ENCODE measurements at regions not wholly inside any gene's neighbourhood (a gene's known extent, or its start where the extent isn't known, plus 50 kb on each side); places are given as distances from the start of the nearest gene placed in this dataset.

DNA sequence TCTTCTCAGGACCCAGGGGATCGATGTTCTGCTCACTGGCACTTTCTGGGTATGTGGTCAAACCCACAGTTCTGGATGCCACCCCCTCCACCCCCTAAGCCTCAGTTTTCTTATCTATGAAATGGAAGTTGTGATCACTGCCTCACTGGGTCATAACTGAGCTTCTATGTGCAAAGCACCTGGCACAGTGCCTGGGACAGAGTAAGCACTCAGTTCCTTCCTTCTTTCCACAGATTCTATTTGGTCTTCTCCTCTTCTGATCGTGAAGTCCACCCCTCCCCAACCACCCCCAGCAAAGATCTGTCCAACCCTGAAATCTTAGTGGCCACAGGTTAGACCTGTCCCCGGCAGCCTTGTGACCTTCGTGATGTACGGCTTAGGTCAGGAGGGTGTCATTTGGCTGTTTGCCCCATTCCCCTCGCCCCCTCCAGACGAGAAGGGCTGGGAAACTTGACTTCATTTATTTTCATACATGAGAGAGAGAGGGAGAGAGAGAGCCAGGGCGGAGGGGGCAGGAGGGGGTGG is 181.4 kb downstream of the FGF18 start:
- DNase-seq, result peak in 1 of 58 donors; percentile 3

DNA sequence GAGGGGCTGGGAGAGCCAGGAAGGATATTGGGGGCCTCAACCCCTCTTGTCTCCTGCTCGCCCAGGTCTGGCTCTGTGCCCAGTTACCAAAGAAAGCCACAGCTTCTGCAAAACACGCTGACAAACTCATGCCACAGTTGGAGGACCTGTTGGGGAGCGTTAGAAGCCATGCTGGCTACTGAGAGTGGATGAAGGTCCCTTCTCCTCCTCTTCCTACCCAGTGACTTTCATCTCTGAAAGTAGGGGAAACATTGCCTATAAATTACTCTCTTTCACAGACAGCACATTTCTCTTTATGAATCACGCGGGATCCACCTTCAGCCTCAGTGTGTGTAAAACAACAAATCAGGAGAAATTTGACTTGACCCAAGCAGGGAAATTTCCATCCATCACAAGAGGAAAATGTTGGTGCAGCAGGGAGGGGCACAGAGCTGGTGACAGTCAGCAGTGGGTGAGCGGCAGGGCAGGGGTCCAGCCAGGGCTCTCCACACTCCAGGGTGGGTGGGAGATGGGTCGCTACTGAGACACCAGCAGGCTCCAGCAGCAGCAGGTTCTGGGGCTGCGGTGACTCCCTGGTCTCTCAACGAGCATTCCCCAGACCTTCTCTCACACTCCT is 181.9 kb downstream of the FGF18 start:
- peak in 1 of 58 donors; percentile 15 for DNase-seq

DNA sequence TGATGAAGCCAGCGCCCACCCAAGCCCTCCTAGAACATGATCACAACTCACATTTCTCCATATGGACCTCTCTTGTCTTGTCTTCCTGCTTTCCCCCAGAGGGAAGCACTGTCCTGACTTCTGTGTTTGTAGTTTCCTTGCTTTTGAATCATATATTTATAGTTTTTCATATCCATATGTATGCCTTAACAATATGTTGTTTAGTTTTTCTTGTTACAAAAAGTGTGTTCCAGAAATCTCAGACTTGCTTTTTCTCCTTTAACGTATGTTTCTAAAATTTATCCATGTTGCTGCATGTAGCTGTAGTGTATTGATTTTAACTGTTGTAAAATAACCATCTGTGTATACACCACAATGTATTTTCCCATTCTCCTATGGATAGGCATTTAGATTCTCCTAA is 182.0 kb upstream of the SMIM23 start:
- no peak for DNase-seq

GRCh38 chr5:171604195-171604594 is 181.4 kb upstream of the SMIM23 start:
- no peak for DNase-seq

DNA sequence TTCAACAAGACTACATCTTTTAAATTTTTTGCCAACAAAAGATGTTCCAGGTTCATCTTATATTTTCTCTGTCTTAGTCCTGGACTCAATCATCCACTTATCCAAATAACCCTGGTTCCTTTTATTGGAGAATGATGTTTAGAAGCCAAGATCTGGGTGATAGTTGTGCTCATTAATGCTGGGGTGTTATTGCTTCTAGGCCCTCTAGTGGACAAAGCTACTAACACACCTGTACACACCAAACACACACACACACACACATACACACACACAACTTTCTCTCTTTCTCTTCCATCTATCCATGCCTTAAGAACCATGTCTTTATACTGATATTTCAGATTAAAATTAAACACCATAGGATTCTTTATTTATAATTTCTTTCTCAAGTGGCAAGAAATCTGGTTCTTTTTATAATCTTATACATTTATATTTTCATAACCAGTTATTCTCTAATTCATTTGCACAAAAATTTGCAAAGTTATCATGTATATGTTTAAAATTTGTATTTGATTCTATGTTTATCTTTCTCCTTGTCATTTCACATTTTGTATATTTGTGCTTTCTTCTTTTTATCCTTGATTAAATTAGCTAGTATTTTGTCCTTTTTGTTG is 179.1 kb upstream of the SMIM23 start:
- no peak for DNase-seq

GRCh38 chr5:171607863-171608262 is 177.8 kb upstream of the SMIM23 start:
- no peak for DNase-seq

DNA sequence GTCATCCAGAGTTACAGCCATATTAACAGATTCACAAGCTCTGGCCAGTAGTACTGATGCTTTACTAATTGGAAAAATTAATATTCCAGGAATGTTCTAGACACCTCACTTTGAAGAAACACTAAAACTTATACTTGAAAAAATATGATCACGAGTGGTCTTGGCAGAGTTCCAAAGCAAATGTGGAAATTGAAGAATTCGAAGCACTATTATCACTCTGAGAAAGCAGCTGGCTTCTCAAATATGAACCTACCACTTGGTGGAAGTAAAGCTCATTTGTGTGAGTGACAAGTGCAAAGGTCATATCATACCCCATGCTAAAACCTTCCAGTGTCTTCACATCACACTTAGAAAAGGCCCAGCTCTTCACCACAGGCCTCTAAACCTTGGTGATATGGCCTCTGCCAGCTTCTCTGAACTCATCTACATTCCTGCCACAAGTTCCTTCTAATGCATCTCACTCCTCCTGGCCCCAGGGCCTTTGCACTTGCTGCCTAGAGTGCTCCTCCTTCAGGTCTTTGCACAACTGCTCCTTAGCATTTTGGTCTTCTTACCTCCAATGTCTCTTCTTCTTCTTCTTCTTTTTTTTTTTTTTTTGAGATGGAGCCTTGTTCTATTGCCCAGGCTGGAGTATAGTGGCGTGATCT is 175.7 kb upstream of the SMIM23 start:
- no peak for DNase-seq

DNA sequence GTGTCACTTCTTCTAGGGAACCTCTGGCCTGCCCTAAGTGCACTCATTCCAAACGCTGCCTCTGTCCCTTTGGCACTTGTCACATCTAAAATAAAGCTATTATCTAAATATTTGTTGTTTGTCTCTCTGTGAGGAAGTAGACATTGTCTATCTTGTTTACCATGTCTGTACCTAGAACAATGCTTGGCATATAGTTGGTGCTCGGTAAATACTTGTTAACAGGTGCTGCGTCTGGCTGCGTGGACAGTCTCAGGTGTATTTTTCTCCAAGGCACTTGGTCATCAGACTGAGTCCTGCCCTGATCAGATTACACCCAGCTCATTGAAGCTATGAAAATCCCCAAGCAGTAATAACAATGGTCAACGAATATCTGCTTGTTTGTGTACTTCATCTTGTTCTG is 174.9 kb upstream of the SMIM23 start:
- DNase-seq, result no peak

DNA sequence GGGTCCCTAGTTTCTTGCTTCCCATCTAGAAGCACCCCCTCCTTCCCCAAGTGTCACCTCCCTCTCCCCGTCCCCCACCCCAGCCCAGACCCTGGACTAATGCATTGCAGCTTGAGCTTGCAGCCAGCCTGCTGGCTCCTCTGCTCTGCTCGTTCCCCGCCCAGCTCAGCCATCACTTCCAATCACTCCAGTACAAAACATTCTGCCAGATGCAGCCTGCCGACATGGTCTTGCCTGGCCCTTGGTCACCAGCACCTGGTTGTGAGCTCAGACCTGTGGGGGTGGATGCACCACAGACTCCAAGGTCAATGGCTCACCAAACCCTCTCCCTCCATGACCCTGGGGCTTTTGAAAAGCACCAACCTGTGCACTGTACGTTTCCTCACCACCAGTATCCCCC is 172.9 kb upstream of the SMIM23 start:
- DNase-seq, result no peak

DNA sequence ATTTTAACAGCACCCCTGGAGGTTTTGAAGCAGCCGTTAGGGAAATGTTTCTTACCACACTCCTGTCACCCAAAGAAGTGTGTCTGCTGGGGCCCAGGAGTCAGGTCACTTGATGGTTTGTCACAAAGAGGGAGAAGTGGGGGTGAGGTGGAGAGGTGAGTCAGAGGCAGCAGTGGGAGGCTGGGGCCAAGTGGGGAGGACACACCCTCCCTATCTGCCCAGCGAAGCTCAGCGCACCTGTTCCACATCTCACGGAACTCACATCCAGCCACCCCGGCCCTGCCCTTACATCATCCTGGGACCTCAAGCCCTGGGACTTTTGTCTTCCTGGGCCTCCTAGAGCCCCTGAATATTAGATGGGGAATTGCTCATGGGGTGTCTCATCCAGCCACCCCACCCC is 171.1 kb upstream of the SMIM23 start:
- no peak for DNase-seq

DNA sequence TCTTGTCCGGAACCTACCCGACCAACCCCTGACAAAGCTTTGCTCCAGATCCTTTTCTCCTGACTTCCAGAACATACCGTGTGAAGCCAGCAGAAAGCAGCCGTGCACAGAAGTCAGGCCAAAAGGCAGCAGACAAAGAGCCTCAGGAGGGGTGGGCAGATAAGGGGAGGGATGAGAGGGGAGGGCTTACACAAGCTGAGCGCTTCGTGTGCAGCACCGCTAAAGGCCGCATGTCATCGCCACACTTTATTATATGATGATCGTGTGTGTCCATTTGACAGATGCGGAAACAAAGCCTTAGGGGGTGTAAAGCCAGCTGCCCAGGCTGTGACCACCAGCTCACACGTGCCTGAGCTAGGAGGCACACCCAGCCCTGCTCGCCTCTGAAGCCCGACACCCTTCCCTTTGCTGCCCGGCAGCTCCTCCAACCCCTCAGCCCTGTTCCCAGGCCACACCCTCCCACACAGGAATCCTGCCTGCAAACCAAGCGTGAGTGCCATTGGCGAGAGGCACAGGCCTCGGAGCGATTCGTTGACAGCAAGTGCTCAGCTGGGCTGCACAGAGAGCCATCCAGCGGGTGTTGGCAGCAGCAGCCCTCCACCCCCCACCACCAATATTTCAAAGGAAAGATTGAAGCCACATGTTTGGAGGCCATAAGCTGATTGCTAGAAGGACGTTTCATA is 170.5 kb upstream of the SMIM23 start:
- no peak for DNase-seq

GRCh38 chr5:171615705-171616640 is 169.6 kb upstream of the SMIM23 start:
- DNase-seq, result no peak

GRCh38 chr5:171617266-171617665 is 168.4 kb upstream of the SMIM23 start:
- no peak for DNase-seq

- no peak for DNase-seq
Observed at GRCh38 chr5:171617817-171618591, 167.6 kb upstream of the SMIM23 start.

GRCh38 chr5:171619196-171619595 is 166.4 kb upstream of the SMIM23 start:
- DNase-seq, result no peak

GRCh38 chr5:171619744-171620143 is 165.9 kb upstream of the SMIM23 start:
- no peak for DNase-seq

DNA sequence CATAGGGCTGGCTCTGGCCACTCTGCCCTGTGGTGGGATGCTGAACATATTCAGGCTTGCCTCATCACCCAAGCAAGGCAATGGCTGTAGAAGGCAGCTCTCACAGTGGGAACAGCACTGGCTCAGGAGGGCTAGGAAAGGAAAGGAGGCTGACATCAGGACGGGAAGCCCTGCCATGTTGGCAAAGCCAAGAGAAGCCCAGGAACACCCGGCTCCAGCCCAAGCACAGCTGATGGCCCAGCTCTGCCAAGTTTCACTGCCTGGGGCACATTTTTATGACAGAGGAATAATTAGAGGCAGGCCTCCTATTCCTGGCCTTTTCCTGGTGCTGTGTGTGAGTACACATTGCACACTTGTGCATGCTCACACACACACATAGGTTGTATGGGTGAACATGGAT is 163.6 kb upstream of the SMIM23 start:
- DNase-seq, result peak in 1 of 58 donors; percentile 14

DNA sequence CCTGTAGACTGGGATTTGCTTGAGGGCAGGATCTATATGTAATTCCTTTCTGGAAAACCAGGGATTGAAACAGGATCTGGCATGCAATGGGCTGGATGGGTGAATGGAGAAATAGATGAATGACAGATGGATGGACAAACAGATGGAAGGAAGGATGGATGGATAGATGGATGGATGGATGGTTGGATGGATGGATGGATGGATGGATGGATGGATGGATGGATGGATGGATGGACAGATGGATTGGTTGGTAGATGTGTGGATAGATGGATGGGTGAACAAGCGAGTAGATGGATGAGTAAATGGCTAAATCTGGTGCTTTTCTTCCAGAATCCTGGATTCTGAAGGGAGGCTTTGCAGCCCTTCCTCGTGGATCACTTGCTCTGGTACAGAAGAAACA is 162.5 kb upstream of the SMIM23 start:
- DNase-seq, result no peak

GRCh38 chr5:171623551-171624097 is 162.0 kb upstream of the SMIM23 start:
- no peak for DNase-seq

DNA sequence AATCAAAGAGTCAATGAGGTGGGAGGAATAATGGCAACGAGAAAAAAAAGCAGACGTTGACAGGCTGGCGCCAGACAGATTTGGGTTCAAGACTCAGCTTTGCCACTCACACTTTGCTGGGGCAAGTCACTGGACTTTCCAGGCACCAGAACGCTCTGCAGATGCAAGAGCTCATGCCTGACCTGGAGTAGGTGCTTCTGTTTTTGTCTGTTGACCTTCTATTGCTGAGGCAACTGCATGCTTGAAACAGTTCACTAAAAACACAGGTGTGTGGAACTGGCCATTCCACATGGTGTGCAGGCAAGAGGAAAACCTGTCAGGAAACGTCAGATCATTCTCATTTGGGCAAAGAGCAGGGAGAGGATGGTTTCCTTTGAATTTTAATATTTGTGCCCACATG is 161.2 kb upstream of the SMIM23 start:
- no peak for DNase-seq
